HG03064 (cell line): ENCODE measurements at regions not wholly inside any gene's neighbourhood (a gene's known extent, or its start where the extent isn't known, plus 50 kb on each side); places are given as distances from the start of the nearest gene placed in this dataset.

Experiments used
- ATAC-seq: cut with Tn5 transposase; IDR thresholded peaks from one replicate; pipeline ENCODE4 v1.9.1; 2021; ENCODE audit warnings: low read depth; ENCODE audit not compliant: unreplicated experiment

DNA sequence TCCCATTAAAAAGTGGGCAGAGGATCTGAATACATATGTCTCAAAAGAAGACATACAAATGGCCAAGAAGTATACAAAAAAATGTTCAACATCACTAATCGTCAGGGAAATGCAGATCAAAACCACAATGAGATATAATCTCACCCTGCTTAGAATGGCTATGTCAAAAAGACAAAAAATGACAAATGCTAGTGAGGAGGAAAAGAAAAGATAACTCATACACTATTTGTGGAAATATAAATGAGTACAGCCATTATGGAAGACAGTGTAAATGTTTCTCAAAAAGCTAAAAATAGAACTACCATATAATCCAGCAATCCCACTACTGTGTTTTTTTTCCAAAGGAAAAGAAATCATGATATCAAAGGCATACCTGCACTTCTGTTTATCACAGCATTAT is 450.7 kb downstream of the EFNA5 start:
- no peak for ATAC-seq

DNA sequence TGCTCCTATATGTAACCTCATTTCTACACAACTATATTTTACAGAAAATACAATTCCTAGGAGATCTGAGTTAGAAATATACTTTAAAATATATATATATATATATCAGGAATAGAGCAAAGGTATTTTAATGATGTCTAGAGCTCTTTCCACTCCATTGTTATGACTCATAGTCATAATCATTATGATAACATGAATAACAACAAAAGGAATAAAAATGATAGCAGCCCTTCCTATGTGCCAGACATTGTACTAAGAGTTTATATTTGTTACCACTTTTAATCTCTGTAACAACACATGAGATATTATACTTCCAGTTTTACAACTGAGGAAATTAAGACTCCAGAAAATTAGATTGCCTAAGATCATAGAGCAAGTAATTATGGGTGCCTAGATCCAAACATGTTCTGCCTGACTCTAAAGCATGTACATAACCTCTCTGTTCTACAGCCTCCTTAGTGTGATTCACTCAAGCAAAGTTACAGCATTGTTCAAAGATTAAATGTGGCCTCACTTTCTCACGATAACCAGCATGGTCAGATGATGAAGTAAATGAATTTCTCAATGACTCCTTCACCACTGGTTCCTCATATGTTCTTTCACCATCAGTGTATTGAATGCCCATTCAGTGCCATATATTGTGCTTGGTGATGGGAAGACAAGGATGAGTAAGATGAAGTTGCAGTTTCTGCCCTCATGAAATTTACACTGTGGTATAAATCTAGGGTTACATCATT is 452.1 kb downstream of the EFNA5 start:
- no peak for ATAC-seq

DNA sequence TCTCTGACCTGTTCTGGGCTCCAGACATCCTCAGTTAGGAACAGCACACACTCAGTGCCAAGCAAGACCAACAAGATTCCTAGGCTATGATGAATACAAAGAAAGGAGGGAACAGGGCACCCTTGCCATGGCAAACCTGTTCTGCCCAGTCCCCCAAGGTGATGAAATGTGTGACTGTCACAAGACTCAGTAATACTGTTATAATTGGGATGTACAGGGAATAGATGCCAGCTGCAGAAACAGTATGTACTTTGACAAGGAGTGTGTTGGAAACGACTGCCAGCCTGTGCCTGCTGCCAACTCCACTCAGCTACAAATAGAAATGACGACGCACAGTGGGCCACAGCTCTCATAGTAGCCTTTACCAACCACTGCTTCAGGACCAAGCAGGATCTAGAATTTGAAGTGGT is 453.0 kb downstream of the EFNA5 start:
- ATAC-seq, result no peak

DNA sequence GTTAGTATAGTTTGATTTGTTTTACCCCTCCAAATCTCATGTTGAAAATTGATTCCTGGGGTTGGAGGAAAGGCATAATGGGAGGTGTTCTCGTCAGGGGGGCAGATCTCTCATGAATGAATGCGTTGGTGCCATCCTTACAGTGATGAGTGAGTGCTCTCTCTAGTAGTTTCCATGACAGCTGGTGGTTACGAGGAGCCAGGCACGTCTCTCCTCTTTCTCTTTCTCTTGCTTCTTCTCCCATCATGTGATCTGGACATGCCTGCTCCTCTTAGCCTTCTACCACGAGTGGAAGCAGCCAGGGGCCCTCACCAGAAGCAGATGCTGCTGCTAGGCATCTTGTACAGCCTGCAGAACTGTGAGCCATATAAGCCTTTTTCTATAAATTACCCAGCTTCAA is 454.1 kb downstream of the EFNA5 start:
- no peak for ATAC-seq

DNA sequence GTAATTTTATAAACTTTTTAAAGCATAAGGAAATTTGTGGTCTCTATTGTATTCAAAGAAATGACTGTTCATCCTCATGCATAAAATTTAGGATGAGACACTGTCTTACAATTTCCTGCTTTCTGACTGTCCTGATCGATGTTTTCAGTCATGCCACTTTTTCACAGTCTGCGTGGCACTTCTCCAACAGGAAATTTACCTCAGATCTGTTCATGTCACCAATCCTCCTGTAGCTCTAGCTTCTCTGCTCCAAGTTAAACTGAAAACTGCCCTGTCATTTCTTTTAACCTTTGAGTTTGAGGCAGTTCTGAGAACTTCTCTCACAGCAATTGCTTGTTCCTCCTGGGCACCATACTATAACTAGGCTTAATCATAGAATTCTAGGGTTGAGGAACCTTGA is 455.1 kb downstream of the EFNA5 start:
- no peak for ATAC-seq

DNA sequence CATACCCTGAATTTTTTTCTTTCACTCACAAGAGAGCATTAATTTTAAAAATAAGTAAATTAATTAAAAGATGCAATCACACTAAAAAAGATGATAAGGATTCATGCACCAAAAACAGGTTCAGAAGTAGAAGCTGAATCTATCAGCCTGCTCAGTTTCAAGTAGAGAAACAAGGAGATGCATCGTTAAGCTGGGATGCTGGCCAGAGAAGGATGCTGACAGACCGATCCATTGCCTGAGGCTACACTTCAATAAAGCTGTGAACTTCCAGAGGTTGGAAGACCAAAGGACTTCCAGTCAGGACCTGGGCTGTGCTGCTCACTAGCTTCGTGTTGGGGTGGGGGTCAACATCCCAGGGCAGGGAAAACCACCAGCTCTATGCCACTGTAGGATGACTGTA is 457.7 kb downstream of the EFNA5 start:
- ATAC-seq, result no peak

DNA sequence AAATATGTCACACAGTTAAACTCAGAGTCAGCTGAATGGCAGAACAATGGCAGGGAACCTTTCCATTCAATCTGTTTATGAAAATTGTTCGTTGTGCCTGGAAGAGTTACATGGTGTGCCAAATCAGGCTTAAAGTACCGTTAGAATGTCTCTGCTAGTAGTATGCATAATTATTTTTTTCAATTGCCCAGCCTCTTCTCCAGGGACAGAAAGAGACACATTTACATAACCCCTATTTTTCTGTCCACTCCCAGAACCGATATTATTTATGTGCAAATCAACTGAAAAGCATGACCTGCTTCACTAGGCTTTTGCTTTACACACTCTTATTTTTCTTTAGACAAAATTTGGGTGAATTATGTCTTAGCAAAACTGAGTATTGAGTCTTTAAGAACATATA is 459.1 kb downstream of the EFNA5 start:
- no peak for ATAC-seq

DNA sequence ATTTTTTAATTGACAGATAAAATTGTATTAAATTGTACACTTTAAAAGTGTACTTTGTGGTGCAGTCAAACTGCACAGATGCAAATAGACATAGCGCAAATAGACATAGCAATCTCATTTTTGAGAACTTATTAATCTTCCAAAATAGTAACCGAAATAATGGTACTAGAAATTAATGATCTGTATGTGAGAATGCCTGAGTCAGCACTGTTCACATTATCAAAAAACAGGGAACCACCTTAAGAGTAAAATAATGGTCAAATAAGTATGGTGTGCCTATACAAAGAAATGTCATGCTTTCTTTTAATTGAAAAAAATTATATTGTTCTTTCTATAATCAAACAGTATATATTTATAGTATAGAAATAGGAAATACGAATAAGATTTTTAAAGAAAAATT is 461.9 kb downstream of the EFNA5 start:
- ATAC-seq, result no peak

DNA sequence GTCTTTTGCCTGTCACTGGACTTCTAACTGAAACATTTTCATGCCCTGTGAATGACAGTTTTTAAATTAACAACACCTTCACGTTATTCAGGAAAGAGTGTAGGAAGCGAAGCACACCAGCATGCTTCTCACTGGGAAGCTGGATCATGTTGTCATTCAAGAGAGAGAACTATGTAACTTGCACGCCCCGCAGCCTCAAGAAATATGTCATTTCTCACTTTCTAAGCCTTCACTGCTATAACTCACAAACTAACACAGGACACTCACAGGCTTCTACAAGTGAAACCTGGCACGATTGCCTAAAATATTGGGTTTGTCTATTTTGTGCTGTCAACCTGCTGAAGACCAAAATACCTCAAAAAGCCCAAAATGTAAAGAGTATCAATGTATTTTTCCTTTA is 466.3 kb downstream of the EFNA5 start:
- ATAC-seq, result no peak

DNA sequence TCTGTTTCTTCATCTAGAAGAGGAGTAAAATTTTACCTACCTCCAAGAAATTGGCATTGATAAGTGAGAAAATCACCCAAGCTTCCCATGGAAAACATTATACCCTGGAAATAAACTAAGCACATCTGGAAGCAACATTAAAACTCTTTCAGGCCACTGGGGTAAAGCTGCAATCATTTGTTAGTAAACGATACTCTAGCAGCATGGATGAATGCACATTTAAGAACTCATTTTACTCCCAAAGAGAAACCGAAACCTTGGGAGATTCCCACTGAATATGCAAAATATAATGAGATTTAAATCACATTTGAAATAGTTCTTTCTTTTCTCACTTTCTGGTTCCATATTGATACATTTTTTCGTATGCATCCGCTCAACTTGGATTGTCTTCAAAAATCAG is 467.5 kb downstream of the EFNA5 start:
- no peak for ATAC-seq

DNA sequence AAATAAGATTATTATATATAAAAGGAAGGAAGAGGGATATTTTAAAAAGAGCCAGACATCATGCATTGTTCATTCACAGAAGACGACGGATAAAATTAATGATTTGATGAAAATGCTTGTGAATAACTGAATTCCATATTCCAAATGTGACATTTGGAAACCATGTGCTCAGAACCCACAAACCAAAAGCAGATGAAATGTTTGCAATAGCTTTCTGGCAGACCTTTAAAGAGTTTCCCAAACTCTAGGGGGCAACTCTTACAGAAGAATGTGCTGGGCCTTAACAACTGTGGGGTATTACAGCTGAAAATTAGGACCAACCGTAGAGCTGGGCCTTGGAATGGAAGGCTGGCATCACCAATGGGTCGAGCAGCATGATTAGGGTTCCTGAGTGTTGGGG is 471.0 kb downstream of the EFNA5 start:
- no peak for ATAC-seq

DNA sequence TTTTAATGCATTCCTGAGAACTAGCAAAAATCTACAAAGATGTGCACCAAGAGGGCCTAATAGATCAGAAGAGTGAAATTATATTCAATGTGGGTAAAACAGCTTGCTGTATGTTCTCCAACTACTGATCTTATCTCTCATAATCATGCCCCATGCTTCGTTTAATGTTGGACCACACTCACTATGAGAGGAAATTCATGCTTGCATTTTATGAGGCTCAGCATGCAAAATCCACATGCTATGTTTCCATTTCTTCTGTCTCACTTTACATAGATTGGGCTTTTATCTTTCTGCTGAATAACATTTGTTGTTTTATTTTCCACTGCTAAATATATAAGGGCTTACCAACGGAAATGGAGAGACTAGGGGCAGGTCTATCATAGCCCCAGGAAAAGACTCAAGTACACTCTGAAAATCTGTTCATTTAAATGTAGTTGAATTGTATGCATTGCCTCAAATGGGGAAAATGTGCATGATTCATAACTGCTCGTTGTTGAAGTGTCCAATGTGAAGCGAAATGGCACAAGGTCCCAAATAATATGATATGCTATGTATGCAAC is 474.2 kb downstream of the EFNA5 start:
- ATAC-seq, result no peak

DNA sequence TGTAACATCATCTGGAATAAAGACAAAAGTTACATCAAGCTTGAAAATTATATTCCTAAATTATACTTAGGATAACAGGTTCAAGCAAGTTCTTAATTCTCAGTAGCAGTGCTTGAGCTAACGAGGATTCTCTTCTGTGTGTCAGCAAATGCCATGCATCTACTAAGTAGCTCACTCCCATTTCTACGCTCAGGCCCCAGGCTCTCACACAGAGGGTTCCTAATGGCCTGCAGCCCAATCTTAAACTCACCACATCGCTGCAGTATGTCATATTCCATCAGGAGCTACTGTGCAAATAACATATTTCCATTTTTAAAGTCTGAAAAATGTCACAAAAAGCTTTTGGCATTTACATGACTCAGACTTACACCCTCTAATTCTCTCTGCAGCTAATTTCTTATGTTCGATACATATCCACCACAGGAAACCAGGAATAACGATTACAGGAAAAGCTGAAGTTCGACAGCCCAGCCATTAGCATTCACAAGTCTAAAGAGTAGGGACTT is 474.8 kb downstream of the EFNA5 start:
- ATAC-seq, result no peak

DNA sequence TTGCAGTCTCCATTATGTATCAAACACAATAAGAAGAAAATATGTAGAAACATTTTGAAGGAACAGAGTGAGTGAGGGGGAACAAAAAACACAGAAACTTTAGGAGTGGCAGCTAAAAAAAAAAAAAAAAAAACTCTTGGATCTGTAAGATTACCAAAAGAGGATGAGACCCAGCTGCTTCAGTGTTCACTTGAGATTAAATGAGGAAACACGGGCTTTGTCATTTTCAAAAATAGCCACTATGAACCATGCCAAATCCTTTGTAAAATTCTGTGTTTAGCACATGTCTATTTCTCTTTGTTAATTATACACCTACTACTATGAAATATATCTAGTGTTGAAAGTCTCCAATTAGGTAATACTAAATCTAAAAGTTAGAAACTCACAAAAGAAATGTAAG is 485.9 kb downstream of the EFNA5 start:
- ATAC-seq, result no peak

DNA sequence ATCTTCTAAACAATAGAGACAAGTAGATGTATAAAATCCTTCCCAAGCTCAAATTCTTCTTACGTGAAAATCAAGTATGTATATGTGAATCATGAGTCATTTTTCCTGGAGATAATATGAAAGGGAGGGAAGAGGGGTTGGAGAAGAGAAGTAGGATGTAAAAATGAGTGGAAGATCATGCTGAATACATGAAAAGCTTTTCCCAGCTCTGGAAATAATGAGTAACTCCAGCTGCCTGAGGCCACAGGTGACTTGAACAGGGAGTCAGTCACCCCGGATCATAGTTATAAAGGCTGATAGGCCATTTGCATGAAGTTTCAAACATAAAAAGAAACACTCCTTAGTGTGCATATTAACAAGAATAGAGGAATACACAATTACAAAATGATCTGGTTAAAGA is 486.7 kb downstream of the EFNA5 start:
- ATAC-seq, result no peak

DNA sequence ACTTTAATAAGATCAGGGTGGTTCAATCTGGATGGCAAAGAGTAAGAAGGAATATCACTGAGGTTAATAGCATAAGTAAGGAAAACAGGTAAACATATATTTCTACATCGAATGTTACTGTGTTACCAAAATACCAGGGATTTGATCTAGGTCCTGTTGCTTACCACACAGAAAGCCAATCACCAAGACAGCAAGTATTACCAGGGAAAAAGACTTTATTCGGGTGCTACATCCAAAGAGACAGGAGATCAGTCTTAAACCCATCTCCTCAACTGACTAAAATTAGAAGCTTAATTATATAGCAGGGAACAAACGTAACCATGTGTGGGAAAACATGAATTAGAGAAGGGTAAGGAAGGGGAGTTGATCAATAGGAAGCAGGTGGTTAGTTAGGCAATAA is 500.1 kb downstream of the EFNA5 start:
- ATAC-seq, result no peak

DNA sequence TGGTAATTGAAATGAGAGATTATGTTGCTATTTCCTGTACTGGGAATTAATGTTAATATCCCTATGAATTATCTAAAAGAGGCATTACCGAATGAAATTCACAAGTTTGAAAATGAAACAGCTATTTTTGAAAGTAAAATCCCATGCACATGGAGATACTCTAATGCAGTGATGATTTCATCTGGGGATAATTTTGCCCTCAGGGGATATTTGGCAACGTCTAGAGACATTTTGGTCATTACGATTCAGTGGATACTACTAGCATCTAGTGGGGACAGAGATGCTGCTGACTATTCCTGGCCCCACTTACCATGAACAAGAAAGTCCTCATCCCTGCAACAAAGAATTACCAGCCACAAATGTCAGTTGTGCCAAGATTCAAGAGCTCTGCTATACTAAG is 500.9 kb downstream of the EFNA5 start:
- no peak for ATAC-seq

DNA sequence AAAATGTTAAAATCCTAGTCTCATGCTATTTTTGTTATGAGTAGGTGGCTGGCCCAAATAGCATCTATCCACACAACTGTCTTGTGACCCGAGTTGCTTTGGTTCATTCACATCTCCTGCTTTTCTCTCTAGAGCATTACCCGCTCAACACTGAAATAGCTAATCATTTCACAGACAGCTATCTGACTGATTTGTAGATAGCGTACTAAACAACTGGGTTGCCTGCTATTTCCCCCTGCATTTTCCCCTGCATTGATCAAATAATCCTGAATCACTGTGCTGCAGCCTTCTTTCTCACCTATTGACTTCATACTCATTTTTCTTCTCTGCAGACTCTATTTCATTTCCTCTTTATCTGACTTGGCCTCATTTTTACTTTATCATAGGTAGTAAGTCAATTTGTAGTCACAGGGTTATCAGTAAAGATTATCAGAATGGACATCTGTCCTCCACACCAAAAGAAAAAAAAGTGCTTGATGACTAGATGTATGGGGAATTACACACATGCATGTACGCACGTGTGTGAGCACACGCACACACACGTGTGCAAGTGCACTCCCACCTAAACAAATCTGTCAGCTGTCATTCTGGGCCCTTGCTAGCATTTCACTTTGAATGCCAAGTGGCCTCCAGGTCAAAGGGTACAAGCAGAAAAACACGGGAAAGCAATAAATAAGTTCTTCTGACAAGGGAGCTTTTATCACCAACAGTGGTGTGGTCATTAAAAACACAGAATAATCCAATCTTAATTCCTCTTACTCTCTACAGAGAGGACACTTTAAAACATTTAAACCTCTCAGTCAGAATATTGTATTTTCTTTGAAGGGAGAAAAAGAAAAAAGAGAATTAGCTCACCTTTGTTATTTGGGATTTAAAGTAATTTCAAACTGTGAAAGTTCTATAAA is 501.6 kb downstream of the EFNA5 start:
- no peak for ATAC-seq

DNA sequence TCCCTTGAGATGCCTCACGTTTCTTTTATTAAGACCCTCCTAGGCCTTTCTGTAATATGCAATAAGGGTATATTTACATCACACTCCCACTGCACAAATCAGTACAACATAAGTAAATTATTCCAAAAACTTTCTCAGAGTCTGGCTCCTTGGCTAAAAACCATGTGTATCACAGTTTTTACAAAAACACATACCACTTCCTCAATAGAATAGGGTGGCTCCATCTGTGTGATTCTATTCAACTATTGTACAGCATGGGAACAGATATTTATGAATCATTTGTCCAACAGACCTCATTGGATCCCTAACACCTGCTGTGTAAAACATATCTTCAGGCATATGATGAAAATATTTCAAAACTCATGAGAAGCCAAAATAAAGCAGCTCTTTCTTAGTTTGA is 502.7 kb downstream of the EFNA5 start:
- ATAC-seq, result no peak

DNA sequence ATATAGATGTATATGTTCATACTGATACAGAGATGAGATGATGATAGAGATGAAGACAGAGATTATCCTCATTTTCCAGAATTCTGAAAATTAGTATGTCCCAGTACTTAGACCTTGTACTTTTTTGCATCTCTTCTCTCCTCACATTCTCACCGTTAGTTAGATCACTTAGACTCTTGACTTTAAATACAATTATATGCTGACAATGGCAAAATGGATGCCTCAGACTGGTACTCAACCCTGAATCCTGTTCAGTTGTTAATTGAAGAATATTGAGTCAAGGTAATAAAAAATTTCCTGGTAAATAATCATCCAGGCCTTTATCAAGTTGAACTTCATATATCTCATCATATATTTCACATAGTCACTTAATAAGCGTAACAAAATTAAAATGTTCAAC is 505.4 kb downstream of the EFNA5 start:
- ATAC-seq, result no peak

DNA sequence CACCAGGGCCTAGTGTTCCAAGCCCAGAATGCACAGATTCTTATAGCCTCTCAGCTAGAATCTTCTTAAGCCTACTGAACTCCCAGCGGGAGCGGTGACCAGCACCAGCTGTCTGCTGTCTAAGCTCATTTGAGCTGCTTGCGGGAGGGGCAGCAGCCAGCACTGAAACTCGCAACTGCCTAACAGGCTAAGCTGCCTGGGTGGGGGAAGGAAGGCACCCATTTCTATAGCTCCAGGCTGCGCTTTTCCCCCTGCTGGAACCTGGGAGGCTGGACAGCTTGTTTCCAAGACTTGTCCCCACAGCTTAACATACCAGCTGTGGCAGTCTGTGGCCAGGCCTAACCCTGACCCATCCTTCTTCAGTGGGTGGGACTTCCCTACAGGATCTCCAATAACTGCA is 512.9 kb downstream of the EFNA5 start:
- ATAC-seq, result no peak

DNA sequence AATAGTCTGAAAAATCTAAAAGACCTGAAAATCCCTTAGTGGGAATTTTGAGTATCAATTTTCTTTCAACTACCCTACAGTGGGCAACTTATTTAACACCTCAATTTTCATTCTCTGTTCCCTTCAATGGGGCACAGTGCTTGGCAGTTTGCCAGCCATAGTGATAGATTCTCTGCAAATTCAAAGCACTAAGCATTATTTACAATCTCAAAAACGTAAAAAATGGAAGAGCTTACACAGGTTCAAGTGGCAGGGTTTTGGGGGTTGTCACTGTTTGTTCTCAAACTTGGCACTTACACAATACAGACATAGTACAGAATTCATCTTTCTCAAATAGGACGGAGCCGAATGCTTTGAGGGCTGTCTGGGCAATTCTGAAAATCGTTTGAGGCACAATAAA is 515.0 kb downstream of the EFNA5 start:
- no peak for ATAC-seq
